AML-193 (cell line): ENCODE measurements at regions not wholly inside any gene's neighbourhood (a gene's known extent, or its start where the extent isn't known, plus 50 kb on each side); places are given as distances from the start of the nearest gene placed in this dataset.
A peak's percentile ranks its signal among the peaks of the same experiment; 100 is the strongest.

Experiments used
- DNase-seq, 2 experiments: peaks; one replicate each; lab custom pipeline; 2025; lab: John Stamatoyannopoulos, UW

DNA sequence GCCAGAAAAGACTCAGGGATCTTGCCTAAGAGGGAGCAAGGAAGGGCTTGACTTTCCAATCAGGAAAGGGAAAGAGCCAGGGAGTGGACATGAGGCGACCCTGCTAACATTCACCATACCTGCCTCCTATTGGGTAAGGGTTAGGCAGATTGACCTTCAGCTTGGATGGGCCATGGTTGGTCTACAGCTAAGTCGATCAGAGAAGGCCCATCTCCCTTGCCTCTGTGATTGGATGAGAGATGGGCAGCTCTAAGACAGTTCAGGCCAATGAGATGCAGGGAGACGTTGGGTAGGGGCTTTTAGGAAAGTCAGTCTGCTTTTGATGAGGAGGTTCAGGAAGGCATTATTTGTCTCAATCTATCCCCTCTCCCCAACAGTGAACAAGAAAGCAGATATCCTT is 135.0 kb upstream of the STC2 start:
- no peak for DNase-seq

DNA sequence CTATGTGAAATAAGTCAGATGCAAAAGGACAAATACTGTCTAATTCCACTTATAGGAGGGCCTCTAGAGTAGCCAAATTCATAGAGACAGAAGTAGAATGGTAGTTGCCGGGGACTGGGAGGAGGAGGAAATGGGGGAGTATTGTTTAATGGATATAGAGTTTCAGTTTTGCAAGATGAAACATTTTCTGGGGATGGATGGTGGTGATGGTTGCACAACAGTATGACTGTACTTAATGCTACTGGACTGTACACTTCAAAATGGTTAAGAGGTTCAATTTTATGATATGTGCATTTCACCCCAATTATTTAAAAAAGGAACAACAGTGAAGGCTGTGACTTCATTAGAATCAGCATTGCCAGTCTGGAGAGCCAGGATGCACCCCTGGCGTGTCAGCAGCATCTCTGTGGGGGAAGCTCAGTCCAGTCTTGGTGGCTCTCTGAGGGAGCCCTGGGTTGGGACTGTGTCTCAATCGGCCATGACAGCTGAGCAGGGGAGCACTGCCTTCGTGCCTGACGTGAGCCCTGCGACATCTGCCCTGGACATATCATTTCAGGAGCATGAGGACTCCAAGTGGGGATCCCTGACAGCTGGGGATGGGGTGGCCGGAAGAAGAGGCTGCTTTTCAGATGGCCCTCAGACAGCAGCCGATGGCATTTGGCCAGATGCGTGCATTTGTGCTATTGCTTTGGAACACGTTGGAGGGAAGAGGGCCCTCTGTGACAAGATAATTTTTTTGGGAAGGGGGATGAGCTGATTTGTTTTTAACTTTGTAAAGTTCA is 130.8 kb upstream of the STC2 start:
- peak; percentile 33 to 53 for DNase-seq

DNA sequence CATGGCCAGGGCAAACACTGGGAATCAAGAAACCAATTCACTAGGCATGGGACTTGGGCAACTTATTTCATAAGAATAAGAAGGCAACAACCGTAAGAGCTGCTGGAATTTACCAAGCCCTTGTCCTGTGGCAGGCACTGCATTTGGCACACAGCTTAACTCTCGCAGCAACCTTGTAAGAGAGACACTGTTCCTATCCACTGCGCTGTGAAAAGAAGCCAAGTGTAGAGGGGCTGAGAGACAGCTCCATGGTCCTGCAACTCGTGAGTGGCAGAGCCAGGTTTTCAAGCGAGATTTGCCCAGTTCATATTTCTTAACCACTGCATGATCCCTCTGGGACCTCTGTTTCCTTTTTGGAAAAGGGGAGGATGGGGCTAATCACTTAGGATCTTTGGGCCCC is 129.3 kb upstream of the STC2 start:
- DNase-seq = no peak

DNA sequence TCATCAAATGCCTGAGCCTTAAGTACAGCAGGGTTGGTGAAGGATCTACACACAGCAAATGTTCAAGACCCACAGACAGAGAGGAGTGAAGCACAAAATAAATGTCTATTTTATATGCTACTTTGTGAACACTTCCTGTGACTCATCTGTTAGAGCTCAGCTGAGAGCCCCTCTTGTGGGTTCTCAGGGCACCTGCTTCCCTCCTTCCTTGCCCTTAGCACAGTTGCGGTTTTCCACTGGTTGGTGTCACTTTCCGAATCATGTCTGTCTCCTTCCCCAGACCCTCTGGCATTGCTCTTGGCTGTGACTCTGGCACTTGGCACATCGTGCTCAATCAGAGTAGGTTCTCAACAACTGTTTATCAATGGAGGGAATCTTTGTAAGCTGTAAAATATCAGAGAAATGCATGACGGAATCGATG is 128.5 kb upstream of the STC2 start:
- DNase-seq = peak; percentile 53 to 56

DNA sequence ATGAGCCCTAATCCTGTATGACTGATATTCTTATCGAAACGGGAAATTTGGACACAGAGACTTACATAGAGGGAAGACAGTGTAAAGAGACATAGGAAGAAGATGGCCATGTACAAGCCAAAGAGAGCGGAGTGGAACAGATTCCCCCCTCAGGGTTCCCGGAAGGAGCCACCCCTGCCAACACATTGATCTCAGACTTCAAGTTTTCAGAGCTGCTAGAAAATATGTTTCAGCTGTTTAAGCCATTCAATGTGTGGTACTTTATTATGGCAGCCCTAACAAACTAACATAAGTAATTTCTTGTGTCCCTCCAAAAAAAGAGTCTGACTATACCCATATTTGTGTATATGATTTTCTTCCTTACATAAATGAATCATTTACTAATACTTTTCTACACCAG is 128.0 kb upstream of the STC2 start:
- DNase-seq = no peak

DNA sequence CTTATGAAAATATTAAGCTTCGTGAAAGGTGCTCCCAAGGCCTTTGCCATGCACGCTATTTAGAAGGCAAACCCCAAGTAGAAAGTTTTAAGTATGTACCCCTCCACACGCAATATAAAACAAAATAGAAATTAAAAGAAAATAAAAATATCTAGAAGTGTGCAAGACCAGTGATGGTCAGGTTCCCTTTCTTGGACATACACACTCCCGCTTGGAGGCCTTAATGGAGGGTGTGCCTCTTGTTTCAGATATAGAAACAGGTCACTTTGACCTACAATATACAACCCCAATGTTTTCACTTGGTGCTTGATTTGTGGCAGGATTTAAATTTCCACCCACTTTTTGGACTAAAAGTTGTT is 127.4 kb upstream of the STC2 start:
- no peak for DNase-seq

DNA sequence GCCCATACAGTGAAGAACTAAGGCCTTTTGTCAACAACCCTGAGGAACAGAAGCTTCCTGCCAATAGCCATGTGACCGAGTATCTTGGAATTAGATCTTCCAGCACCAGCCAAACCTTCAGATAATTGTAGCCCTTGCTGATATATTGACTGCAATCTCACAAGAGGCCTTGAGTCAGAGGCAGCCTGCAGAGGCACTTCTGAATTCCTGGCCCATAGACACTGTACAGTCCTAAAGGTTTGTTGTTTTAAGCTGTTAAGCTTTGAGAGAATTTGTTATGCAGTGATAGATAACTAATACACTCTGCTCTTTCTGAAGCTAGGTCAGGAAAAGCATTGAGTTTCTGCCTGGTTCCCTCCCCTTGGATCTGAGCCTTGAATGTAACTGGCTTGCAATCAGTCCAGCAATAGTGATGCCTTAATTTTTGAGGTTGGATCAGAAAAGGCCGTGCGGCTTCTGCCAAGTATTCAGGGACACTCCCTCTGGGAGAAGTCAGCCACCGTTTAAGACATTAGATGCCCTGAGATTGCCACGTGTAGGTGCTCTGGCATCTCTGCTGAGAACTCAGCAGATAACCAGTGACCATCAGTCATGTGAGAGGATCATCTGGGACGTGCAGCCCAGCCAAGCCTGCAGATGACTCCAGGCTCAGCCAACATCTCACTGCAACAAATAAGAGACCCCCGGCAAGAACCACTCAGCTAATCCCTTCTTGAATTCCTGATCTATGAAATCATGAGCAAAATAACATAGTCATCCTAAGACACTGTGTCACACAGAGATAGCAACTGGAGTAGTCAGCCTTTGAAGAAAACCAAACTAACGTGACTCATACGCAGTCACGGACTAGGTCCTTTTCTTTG is 126.8 kb upstream of the STC2 start:
- DNase-seq = no peak

DNA sequence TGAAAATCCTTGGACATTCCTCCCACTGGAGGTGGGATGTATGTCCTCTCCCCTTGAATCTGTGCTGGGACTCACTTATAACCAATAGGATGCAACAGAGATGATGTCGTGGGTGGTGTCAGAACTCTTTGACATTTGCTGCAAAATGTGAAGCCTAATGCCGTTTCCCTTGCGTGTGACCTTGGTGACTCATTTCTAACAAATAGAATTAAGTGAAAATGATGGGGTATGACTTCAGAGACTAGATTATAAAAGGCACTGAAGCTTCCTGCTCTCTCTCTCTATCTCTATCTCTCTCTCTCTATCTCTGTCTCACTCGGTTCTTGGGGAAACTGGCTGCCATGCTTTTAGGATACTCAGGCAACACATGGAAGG is 126.1 kb upstream of the STC2 start:
- DNase-seq = no peak

DNA sequence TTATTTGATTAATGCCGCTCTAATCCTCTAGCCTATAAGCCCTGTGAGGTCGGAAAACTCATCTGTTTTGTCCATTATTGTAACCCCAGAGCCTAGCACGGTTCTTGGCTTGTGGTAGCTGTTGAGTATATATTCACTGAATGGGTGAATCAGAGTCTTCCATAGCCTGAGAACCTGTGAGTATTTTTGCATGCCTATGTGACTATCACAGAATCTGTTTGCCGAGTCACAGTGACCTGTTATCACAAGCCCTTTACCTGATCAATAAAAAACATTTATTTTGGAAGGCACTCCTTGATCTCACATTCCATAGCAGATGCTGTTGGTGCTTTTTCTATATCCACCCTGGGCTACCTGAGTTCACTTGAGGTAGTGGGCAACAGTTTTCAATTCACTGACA is 125.0 kb upstream of the STC2 start:
- no peak for DNase-seq

DNA sequence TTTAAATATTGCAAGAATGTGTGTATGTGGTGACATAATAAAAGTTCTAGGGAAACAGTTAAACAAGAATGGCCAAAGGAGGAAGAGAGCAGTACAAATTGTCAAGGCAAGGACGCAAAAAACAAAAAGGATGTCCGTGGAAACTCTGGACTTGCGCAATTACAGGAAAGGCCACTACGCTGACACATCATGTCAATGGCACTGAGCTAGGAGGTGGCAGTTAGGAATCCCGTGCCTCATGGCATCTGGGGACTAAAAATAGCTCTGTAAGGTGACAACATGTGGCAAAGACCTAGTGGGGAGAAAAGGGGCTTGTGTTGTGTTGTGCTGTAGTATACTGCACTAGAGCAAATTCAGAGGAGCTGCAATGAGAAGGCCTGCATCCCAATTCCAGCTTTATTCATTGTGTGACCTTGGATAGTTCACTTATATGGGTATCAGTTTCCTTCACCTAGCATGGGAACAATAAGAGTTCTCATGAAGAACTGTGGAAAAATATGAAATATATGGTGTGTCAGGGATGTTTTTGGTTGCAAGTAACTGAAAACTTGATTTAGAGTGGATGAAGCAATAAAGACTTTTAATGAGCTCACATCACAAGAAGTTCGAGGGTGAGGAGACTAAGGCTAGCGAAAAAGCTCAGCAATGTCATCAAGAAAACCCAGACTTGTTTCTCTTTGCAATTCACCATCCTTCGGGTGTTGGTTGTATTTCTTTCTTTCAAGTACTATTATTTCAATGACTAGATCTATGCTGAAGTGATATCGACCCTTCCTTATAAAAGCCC is 124.1 kb upstream of the STC2 start:
- DNase-seq = peak; percentile 85 to 93

DNA sequence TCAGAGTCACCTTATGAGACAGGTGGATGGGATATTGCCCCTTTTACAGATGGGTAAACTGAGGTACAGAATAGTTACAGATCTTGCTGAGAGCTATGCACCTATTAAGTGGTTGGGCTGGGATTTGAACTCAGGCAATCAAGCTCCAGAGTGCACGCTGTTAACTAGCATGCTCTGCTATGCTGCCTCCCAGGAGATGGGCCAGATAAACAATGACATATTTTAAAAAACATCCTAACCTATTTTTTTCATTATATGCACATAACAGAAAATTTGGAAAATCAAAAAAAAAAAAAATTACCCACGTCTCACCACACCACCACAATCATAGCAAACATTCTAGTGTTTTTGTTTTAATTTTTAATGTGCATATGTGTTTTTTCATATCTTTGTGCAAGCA is 123.4 kb upstream of the STC2 start:
- DNase-seq = no peak

DNA sequence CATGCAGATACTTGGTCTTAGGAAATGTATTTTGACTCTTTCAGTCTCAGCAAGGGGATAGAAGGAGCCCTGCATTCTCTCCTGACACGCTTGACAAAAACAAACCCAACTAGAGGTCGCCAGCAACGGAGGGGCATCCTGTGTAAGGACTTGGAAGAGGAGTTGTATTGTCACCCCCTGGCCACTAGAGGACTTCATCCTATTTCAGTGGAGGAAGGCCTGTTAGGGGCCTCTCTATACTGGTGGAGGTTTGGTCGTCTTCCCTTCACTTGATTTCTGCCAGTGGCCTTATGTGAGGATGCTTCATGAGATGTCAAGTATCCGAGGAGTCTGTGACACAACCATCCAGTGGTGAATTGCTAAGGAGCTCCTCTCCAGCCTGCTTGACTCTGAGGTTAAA is 122.8 kb upstream of the STC2 start:
- peak in 1 of 2 experiments; percentile 2 for DNase-seq

DNA sequence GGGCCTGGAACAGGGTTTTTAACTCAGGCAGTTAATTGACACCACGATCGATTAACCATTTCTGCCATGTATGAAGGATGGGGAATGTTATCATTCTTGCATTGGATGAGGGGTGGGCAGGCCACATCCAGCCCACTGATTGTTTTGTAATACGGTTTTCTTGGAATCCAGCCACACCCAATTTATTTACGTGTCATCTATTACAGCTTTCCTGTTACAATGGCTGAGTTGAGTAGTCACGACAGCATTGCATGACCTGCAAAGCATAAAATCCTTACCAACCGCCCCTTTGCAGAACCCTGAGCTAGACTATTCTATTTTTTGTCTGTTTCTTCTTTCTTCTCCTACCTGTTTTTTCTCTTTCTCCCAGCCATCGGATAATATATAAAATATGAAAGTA is 122.0 kb upstream of the STC2 start:
- no peak for DNase-seq

DNA sequence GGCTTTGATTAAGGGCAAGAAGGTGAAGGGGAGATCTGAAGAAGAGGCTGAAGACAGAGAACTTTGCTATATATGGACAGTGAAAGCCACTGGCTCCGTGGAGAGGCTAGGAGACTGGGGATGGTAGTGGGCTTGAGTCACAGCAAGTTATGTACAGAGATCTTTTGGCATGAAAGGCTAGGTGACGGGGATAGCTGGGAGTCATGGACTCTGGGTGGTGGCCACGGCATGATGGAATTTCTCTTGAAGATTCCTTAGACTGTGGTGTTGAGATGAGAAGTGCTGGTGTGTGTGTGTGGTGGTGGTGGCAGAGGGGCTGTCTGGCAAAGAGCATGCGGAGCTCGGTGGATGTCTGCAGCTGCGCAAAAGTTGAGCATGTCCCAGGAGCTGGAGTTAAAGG is 120.6 kb upstream of the STC2 start:
- DNase-seq = no peak

DNA sequence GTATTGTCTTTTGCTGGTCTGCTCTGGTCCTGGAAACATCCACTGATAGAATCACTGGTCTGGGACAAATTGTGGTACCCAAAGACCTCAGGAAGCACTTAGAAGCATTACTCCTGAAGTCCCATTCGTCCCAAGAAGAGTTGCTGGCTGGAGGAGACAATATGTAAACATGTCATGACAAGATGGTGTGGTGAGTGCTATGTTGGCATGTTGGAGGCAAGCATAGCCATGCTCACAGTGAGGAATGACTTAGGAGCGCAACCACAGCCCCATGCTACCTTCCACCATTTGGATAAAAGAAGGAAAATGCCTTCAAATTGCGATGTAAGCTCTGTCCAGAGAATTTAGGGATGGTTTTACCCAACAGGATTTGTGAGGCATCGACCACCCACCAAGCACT is 115.8 kb upstream of the STC2 start:
- DNase-seq = no peak

DNA sequence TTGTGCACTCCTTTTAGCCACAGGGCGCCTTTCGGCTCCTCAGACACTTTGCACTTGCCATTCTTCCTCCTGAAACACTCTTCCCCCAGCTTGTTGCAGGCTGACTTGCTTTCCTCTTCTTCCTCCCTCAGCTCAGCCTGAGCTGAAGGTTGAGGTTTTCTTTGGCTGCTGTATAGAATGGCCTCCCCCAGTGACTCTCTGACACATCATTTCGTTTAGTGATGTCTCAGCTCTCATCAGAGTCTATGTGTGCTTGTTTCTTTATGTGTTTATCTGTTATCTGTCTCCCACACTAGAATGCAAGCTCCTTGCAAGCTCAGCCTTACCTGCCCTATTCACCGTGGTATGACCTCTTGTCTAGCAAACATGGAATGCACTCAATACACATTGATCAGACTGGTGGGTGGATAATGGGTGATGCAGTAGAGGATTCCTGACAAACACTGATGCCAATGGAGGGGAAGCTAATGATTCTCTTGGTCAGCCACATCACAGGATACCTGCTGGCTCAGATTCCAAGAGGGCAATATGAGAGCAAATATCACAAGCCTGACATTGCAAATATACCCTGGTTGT is 112.9 kb upstream of the STC2 start:
- DNase-seq = no peak

DNA sequence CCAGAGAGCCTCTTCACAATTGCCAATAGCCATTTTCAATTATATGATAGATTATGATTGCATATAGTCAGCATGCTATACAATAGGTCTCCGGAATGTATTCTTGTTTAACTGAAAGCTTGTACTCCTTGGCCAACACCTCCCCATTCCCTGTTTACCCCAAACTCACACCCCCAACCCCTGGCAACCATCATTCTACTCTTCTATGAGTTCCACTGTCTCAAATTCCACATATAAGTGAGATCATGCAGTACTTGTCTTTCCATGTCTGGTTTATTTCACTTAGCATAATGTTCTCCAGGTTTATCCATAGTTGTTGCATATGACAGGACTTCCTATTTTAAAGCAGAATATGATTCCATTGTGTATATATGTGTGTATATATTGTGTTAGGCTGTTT is 110.7 kb upstream of the STC2 start:
- DNase-seq = no peak

DNA sequence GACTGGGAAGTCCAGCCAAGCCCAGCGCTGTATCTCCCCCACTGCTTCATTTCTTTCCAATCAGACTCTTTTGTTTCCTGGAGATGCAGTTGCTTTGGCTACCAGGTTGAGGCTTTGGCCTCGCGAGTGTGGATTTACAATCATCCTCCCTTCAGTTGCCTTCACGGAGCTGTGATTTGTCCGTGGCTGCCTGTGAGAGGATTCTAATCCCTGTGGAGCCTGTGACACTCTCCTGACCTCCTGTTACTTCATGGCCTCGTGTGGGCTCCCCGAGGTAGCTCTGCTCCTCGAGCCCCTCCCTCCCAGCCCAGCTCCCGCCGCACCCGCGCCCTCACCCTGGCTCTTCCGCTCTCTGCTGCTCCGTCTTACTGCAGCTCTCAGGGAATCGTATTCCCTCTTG is 107.2 kb upstream of the STC2 start:
- DNase-seq = no peak

DNA sequence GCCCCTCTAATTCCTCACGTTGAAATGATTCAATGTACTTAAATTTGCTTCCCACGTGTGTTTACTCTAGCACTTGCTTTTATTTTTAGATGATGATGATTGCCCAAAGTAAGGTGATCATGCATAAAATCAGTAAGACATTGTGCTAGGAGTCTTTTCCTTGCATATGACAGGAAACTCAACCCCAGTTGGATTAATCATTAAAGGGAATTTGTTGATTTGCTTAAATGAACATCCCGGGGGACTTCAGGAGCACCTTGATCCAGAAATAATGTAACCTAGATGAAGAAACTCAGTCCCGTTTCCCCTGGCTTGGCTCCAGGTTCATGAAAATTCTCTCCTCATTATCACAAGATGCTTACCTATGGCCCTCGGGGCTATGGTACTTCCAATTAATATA is 106.1 kb upstream of the STC2 start:
- DNase-seq = no peak

DNA sequence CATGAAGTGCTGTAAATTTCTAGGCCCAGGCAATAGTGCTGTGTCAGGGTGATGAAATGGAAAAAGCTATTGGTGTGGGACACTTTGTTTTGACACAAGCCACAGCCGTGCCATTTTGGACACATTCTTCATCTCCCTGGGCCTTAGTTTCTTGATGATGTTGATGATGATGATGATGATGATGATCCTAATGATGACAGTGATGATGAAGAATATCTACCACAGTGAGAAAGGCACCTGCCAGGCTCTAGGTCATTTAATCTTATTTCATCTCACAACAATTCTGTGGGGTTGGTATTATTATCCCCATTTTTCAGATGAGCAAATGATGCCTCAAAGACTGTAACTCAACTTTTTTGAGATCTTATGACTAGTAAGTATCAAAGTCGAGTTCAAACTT is 102.2 kb upstream of the STC2 start:
- no peak for DNase-seq

DNA sequence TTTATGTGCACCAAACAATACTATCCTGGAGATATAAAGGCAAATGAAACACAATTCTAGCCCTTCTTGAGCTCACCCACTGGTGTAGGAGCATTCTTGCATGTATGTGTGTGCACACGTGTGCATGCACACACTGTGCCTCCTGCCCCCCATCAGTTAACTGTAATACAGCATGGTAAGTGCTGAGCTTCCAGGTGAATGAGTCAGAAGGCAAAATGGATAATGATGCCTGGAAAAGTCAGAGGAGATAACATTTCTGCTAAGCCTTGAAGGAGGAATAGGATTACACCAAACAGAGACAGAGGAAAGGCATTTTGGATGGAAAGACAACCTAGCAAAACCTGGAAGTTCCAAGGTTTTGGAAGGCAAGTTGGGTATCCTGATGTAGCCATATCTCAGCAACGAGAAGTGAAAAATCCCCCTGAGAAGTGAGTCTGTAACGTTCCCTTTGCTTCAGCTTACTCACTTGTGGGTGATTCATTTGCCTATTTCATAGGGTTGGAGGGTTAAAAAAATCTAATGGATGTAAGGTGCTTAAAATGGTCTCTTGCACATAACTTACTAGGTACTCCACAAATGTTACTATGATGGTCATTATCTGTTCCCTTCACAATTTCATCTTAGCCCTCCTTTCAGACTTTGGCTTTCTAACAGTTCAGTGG is 101.4 kb upstream of the STC2 start:
- no peak for DNase-seq
